WTC11 (cell line): ENCODE measurements at regions not wholly inside any gene's neighbourhood (a gene's known extent, or its start where the extent isn't known, plus 50 kb on each side); places are given as distances from the start of the nearest gene placed in this dataset.

Experiments used
- ATAC-seq: fragments of 200-7000 bp; cut with Tn5 transposase; 2 replicates; pipeline ENCODE4 v1.10.0; 2021; ENCODE audit warnings: mild to moderate bottlenecking, moderate library complexity
- CTCF ChIA-PET: fragments of 300-600 bp; sonication (Branson Sonifier 250); formaldehyde crosslinking; loops from one replicate; lab custom pipeline; 2021; ENCODE audit warnings: antibody characterized with exemption; lab: Charles Lee
- POLR2A ChIA-PET: fragments of 350-600 bp; sonication (Branson Sonifier 250); formaldehyde crosslinking; loops from one replicate; lab custom pipeline; 2021; ENCODE audit warnings: antibody characterized with exemption; lab: Charles Lee
- DNase-seq: peaks from one replicate; pipeline ENCODE4 v3.0.0; 2021; ENCODE audit warnings: low spot score
- H3K27ac Mint-ChIP-seq: 2 replicates; pipeline ENCODE4 v1.8.0; 2021; ENCODE audit warnings: mixed read lengths
- H3K27me3 Mint-ChIP-seq: 2 replicates; pipeline ENCODE4 v1.8.0; 2021; ENCODE audit warnings: low read depth, mild to moderate bottlenecking, moderate library complexity, mixed read lengths
- H3K36me3 Mint-ChIP-seq: 2 replicates; pipeline ENCODE4 v1.8.0; 2021; ENCODE audit warnings: mixed read lengths
- H3K4me1 Mint-ChIP-seq: 2 replicates; pipeline ENCODE4 v1.8.0; 2022; ENCODE audit warnings: mixed read lengths
- H3K4me3 Mint-ChIP-seq: 2 replicates; pipeline ENCODE4 v1.8.0; 2021; ENCODE audit warnings: mild to moderate bottlenecking, moderate library complexity, mixed read lengths
- H3K9me3 Mint-ChIP-seq: 2 replicates; pipeline ENCODE4 v1.8.0; 2021; ENCODE audit warnings: mixed read lengths
- ATF6 ChIP-seq: sonication (generic); formaldehyde crosslinking; IDR thresholded peaks from 2 replicates; pipeline ENCODE4 v1.8.1; 2023; ENCODE audit warnings: mild to moderate bottlenecking, missing genetic modification reagents
- CBFB ChIP-seq: sonication (generic); formaldehyde crosslinking; IDR thresholded peaks from 2 replicates; pipeline ENCODE4 v1.8.1; 2022; ENCODE audit warnings: mild to moderate bottlenecking, low read depth, missing genetic modification reagents
- CREM ChIP-seq: sonication (generic); formaldehyde crosslinking; IDR thresholded peaks from 2 replicates; pipeline ENCODE4 v1.8.1; 2022; ENCODE audit warnings: mild to moderate bottlenecking, missing genetic modification reagents, moderate library complexity
- ELF4 ChIP-seq: sonication (generic); formaldehyde crosslinking; IDR thresholded peaks from 2 replicates; pipeline ENCODE4 v1.8.1; 2022; ENCODE audit warnings: low read depth, mild to moderate bottlenecking, moderate library complexity, missing genetic modification reagents
- ESRRA ChIP-seq: sonication (generic); formaldehyde crosslinking; IDR thresholded peaks from 2 replicates; pipeline ENCODE4 v1.8.1; 2022; ENCODE audit warnings: mild to moderate bottlenecking, missing genetic modification reagents, borderline replicate concordance
- FOXJ3 ChIP-seq: sonication (generic); formaldehyde crosslinking; IDR thresholded peaks from 2 replicates; pipeline ENCODE4 v1.9.0; 2021; ENCODE audit warnings: missing genetic modification reagents, mild to moderate bottlenecking, borderline replicate concordance
- FOXP1 ChIP-seq: sonication (generic); formaldehyde crosslinking; IDR thresholded peaks from 2 replicates; pipeline ENCODE4 v1.8.0; 2022; ENCODE audit warnings: missing genetic modification reagents, mild to moderate bottlenecking, moderate library complexity, borderline replicate concordance
- GABPB1 ChIP-seq: sonication (generic); formaldehyde crosslinking; IDR thresholded peaks from 2 replicates; pipeline ENCODE4 v1.8.1; 2023; ENCODE audit warnings: mild to moderate bottlenecking, missing genetic modification reagents
- GTF2I ChIP-seq: fragments of 250-450 bp; sonication (Bioruptor Pico); conservative IDR thresholded peaks from 2 replicates; pipeline ENCODE4 v1.4.0; 2021; ENCODE audit warnings: mild to moderate bottlenecking
- IRF1 ChIP-seq: sonication (generic); formaldehyde crosslinking; IDR thresholded peaks from 2 replicates; pipeline ENCODE4 v1.8.0; 2023; ENCODE audit warnings: missing genetic modification reagents
- NFE2L1 ChIP-seq: sonication (generic); formaldehyde crosslinking; IDR thresholded peaks from 2 replicates; pipeline ENCODE4 v1.8.1; 2023; ENCODE audit warnings: missing genetic modification reagents
- NR2C2 ChIP-seq: sonication (generic); formaldehyde crosslinking; IDR thresholded peaks from 2 replicates; pipeline ENCODE4 v1.8.0; 2022; ENCODE audit warnings: mild to moderate bottlenecking, missing genetic modification reagents
- NR3C1 ChIP-seq: sonication (generic); formaldehyde crosslinking; conservative IDR thresholded peaks from 2 replicates; pipeline ENCODE4 v1.8.1; 2023; ENCODE audit warnings: low read depth, mild to moderate bottlenecking, missing genetic modification reagents
- SP1 ChIP-seq: sonication (generic); formaldehyde crosslinking; conservative IDR thresholded peaks from 2 replicates; pipeline ENCODE4 v1.8.1; 2022; ENCODE audit warnings: missing genetic modification reagents
- TCF7 ChIP-seq: sonication (generic); formaldehyde crosslinking; IDR thresholded peaks from 2 replicates; pipeline ENCODE4 v1.8.0; 2022; ENCODE audit warnings: mild to moderate bottlenecking, low read depth, missing genetic modification reagents, moderate library complexity
- TEAD4 ChIP-seq: sonication (generic); formaldehyde crosslinking; IDR thresholded peaks from 2 replicates; pipeline ENCODE4 v1.8.0; 2022; ENCODE audit warnings: mild to moderate bottlenecking, missing genetic modification reagents
- USF1 ChIP-seq: sonication (generic); formaldehyde crosslinking; IDR thresholded peaks from 2 replicates; pipeline ENCODE4 v1.8.0; 2022; ENCODE audit warnings: mild to moderate bottlenecking, missing genetic modification reagents
- ZNF121 ChIP-seq: sonication (generic); formaldehyde crosslinking; IDR thresholded peaks from 2 replicates; pipeline ENCODE4 v1.8.0; 2023; ENCODE audit warnings: missing genetic modification reagents
- ZNF138 ChIP-seq: sonication (generic); formaldehyde crosslinking; conservative IDR thresholded peaks from 2 replicates; pipeline ENCODE4 v1.8.1; 2022; ENCODE audit warnings: mild to moderate bottlenecking, moderate library complexity, missing genetic modification reagents
- ZNF317 ChIP-seq: sonication (generic); formaldehyde crosslinking; IDR thresholded peaks from 2 replicates; pipeline ENCODE4 v1.8.1; 2023; ENCODE audit warnings: low read depth, mild to moderate bottlenecking, moderate library complexity, missing genetic modification reagents, borderline replicate concordance
- ZNF416 ChIP-seq: fragments of 250-450 bp; sonication (Bioruptor Pico); IDR thresholded peaks from 2 replicates; pipeline ENCODE4 v1.9.0; 2021; ENCODE audit warnings: mild to moderate bottlenecking, inconsistent platforms
- ZNF423 ChIP-seq: fragments of 250-450 bp; sonication (Bioruptor Pico); IDR thresholded peaks from 2 replicates; pipeline ENCODE4 v2.1.2; 2022; ENCODE audit warnings: mild to moderate bottlenecking, moderate library complexity
- TF ChIP-seq, protein P1 (sequence below): sonication (generic); formaldehyde crosslinking; IDR thresholded peaks from 2 replicates; pipeline ENCODE4 v1.8.1; 2023; ENCODE audit warnings: mild to moderate bottlenecking, moderate library complexity, missing genetic modification reagents
- TF ChIP-seq, protein P2 (sequence below): fragments of 250-450 bp; sonication (Bioruptor Pico); IDR thresholded peaks from 2 replicates; pipeline ENCODE4 v1.9.0; 2021; ENCODE audit warnings: mild to moderate bottlenecking, borderline replicate concordance

- CTCF ChIA-PET = interaction anchor here (0.6 kb wide), 1 partner anchor 539 kb away, joined by 4 read pairs; no protein-coding TSS in a partner anchor
These were observed 561.3 kb upstream of the KLF4 start for GRCh38 chr9:108050894-108051293.

GRCh38 chr9:108049671-108050494, 560.3 kb upstream of the KLF4 start:
- peaks cover 21% of the 10 kb centered on the region for H3K27me3 Mint-ChIP-seq
- no peak overlapping the region for H3K27ac Mint-ChIP-seq
- H3K4me1 Mint-ChIP-seq = peaks cover 27% of the 10 kb centered on the region
- CTCF ChIA-PET = interaction anchor here (0.6 kb wide), 1 partner anchor 538 kb away, joined by 4 read pairs; no protein-coding TSS in a partner anchor
- POLR2A ChIA-PET = no interaction called here
- no peak overlapping the region for H3K4me3 Mint-ChIP-seq
- ATAC-seq (no peak), DNase-seq (no peak)
- H3K36me3 Mint-ChIP-seq = no peaks in the 10 kb centered on the region
- H3K9me3 Mint-ChIP-seq = no peaks in the 10 kb centered on the region
- no peak for TF ChIP-seq ZNF317
- TF ChIP-seq GTF2I (CRISPR knock-in tag) = no peak
- no peak for TF ChIP-seq ZNF121 (CRISPR knock-in tag)
- TF ChIP-seq ZNF416 (CRISPR knock-in tag) = no peak
- no peak for TF ChIP-seq NFE2L1
- no peak for TF ChIP-seq CBFB
- no peak for TF ChIP-seq TCF7 (CRISPR knock-in tag)
- no peak for TF ChIP-seq ZNF138 (CRISPR knock-in tag)
- TF ChIP-seq CREM (CRISPR knock-in tag) = no peak

More at GRCh38 chr9:108050894-108051293, 561.3 kb upstream of the KLF4 start:
- DNase-seq (no peak), ATAC-seq (no peak)
- Mint-ChIP-seq H3K27ac (no peak overlapping the region), H3K27me3 (peaks cover 21% of the 10 kb centered on the region), H3K4me3 (no peak overlapping the region), H3K4me1 (peaks cover 27% of the 10 kb centered on the region), H3K36me3 (no peaks in the 10 kb centered on the region), H3K9me3 (no peaks in the 10 kb centered on the region)
- POLR2A ChIA-PET = no interaction called here
- TF ChIP-seq IRF1 (CRISPR knock-in tag) = no peak
- no peak for TF ChIP-seq ELF4 (CRISPR knock-in tag)
- no peak for TF ChIP-seq TEAD4 (CRISPR knock-in tag)
- no peak for TF ChIP-seq FOXP1
- TF ChIP-seq NR3C1 (CRISPR knock-in tag) = no peak
- TF ChIP-seq GTF2I (CRISPR knock-in tag) = no peak
- TF ChIP-seq FOXJ3 = no peak
- no peak for TF ChIP-seq NR2C2
- no peak for TF ChIP-seq USF1 (CRISPR knock-in tag)
- TF ChIP-seq ESRRA (CRISPR knock-in tag) = no peak
- TF ChIP-seq, protein P1, sequence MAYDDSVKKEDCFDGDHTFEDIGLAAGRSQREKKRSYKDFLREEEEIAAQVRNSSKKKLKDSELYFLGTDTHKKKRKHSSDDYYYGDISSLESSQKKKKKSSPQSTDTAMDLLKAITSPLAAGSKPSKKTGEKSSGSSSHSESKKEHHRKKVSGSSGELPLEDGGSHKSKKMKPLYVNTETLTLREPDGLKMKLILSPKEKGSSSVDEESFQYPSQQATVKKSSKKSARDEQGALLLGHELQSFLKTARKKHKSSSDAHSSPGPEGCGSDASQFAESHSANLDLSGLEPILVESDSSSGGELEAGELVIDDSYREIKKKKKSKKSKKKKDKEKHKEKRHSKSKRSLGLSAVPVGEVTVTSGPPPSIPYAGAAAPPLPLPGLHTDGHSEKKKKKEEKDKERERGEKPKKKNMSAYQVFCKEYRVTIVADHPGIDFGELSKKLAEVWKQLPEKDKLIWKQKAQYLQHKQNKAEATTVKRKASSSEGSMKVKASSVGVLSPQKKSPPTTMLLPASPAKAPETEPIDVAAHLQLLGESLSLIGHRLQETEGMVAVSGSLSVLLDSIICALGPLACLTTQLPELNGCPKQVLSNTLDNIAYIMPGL (CRISPR knock-in tag) = no peak
- TF ChIP-seq, all 79 proteins: peak for 0

GRCh38 chr9:108049026-108049607, 559.5 kb upstream of the KLF4 start:
- Mint-ChIP-seq H3K27me3 (peaks cover 14% of the 10 kb centered on the region), H3K4me3 (no peak overlapping the region), H3K9me3 (peaks cover 5% of the 10 kb centered on the region), H3K27ac (no peak overlapping the region), H3K36me3 (no peaks in the 10 kb centered on the region), H3K4me1 (peaks cover 27% of the 10 kb centered on the region)
- ChIA-PET CTCF (no interaction called here), POLR2A (no interaction called here)
- ATAC-seq (no peak), DNase-seq (no peak)
- TF ChIP-seq ATF6 (no peak), GABPB1 (CRISPR knock-in tag) (no peak), SP1 (CRISPR knock-in tag) (no peak), ZNF423 (CRISPR knock-in tag) (no peak)
- TF ChIP-seq, protein P2, sequence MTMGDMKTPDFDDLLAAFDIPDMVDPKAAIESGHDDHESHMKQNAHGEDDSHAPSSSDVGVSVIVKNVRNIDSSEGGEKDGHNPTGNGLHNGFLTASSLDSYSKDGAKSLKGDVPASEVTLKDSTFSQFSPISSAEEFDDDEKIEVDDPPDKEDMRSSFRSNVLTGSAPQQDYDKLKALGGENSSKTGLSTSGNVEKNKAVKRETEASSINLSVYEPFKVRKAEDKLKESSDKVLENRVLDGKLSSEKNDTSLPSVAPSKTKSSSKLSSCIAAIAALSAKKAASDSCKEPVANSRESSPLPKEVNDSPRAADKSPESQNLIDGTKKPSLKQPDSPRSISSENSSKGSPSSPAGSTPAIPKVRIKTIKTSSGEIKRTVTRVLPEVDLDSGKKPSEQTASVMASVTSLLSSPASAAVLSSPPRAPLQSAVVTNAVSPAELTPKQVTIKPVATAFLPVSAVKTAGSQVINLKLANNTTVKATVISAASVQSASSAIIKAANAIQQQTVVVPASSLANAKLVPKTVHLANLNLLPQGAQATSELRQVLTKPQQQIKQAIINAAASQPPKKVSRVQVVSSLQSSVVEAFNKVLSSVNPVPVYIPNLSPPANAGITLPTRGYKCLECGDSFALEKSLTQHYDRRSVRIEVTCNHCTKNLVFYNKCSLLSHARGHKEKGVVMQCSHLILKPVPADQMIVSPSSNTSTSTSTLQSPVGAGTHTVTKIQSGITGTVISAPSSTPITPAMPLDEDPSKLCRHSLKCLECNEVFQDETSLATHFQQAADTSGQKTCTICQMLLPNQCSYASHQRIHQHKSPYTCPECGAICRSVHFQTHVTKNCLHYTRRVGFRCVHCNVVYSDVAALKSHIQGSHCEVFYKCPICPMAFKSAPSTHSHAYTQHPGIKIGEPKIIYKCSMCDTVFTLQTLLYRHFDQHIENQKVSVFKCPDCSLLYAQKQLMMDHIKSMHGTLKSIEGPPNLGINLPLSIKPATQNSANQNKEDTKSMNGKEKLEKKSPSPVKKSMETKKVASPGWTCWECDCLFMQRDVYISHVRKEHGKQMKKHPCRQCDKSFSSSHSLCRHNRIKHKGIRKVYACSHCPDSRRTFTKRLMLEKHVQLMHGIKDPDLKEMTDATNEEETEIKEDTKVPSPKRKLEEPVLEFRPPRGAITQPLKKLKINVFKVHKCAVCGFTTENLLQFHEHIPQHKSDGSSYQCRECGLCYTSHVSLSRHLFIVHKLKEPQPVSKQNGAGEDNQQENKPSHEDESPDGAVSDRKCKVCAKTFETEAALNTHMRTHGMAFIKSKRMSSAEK (CRISPR knock-in tag) = no peak
